Upper lobe of left lung (tissue), 4 donors: ENCODE measurements at regions not wholly inside any gene's neighbourhood (a gene's known extent, or its start where the extent isn't known, plus 50 kb on each side); places are given as distances from the start of the nearest gene placed in this dataset.

Experiments used
- POLR2AphosphoS5 ChIP-seq, 2 donors: sonication (generic); formaldehyde crosslinking; IDR thresholded peaks; one replicate each; pipeline ENCODE4 v1.5.1; 2017; ENCODE audit warnings: antibody characterized with exemption in 2 of 2
- TF ChIP-seq, protein P1 (sequence below), 6 experiments: fragments of 450-650 bp in 4 of 6; fragments of 200-600 bp in 2 of 6; sonication (generic) in 2 of 6; IDR thresholded peaks; one replicate each; pipeline ENCODE4 v1.5.1; 2016 to 2019; ENCODE audit warnings: antibody characterized with exemption in 6 of 6

- TF ChIP-seq, protein P1, sequence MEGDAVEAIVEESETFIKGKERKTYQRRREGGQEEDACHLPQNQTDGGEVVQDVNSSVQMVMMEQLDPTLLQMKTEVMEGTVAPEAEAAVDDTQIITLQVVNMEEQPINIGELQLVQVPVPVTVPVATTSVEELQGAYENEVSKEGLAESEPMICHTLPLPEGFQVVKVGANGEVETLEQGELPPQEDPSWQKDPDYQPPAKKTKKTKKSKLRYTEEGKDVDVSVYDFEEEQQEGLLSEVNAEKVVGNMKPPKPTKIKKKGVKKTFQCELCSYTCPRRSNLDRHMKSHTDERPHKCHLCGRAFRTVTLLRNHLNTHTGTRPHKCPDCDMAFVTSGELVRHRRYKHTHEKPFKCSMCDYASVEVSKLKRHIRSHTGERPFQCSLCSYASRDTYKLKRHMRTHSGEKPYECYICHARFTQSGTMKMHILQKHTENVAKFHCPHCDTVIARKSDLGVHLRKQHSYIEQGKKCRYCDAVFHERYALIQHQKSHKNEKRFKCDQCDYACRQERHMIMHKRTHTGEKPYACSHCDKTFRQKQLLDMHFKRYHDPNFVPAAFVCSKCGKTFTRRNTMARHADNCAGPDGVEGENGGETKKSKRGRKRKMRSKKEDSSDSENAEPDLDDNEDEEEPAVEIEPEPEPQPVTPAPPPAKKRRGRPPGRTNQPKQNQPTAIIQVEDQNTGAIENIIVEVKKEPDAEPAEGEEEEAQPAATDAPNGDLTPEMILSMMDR (IDR thresholded peaks at IDR 0.05), result no peak
- no peak for TF ChIP-seq POLR2AphosphoS5 (IDR thresholded peaks at IDR 0.05)
Observed at GRCh38 chr5:125236007-125236406, 489.6 kb upstream of the ZNF608 start.
